B cell (primary cell): ENCODE measurements at regions not wholly inside any gene's neighbourhood (a gene's known extent, or its start where the extent isn't known, plus 50 kb on each side); places are given as distances from the start of the nearest gene placed in this dataset.

Source experiments
- CTCF ChIP-seq: fragments of 200-600 bp; IDR thresholded peaks from one replicate; pipeline ENCODE4 v1.8.0; 2022; ENCODE audit warnings: antibody characterized with exemption, mild to moderate bottlenecking
- EZH2 ChIP-seq: IDR thresholded peaks from 2 replicates; pipeline ENCODE4 v1.6.1; 2012; ENCODE audit warnings: borderline replicate concordance, low read depth, mild to moderate bottlenecking, moderate library complexity, low read length; ENCODE audit not compliant: insufficient read depth, poor library complexity, severe bottlenecking

- TF ChIP-seq CTCF (no peak), EZH2 (no peak)
Measured at GRCh38 chr15:70311821-70312220, 214.1 kb upstream of the TLE3 start.
